HEK293 (cell line): ENCODE measurements at regions not wholly inside any gene's neighbourhood (a gene's known extent, or its start where the extent isn't known, plus 50 kb on each side); places are given as distances from the start of the nearest gene placed in this dataset.
"Not testable (repeated sequence)": the region's sequence is repeated elsewhere in the genome, so short reads cannot be mapped to it uniquely, and the experiment has no call there.

Experiments used
- CTCF ChIA-PET: fragments of 350-600 bp; formaldehyde crosslinking; extraction: SDS; loops from one replicate; lab custom pipeline; 2021; ENCODE audit warnings: antibody characterized with exemption; lab: Yijun Ruan, JAX
- POLR2A ChIA-PET: fragments of 300-600 bp; formaldehyde crosslinking; extraction: SDS; loops from one replicate; lab custom pipeline; 2020; ENCODE audit warnings: antibody characterized with exemption, inconsistent platforms; lab: Yijun Ruan, JAX
- H3K27ac ChIP-seq: fragments of 200-500 bp; sonication (Bioruptor generic); 2 replicates; pipeline ENCODE4 v1.5.1; 2014; ENCODE audit warnings: low read depth, low read length, control low read depth, inconsistent platforms; ENCODE audit errors: extremely low read depth
- H3K36me3 ChIP-seq, 2 experiments: fragments of 200-500 bp in 1 of 2; sonication (Bioruptor generic) in 1 of 2; 1 replicate in 1 of 2; 2 replicates in 1 of 2; pipeline ENCODE4 v1.5.1; 2014 to 2017; ENCODE audit warnings: inconsistent platforms in 2 of 2, low read length in 2 of 2; ENCODE audit not compliant: control insufficient read depth in 2 of 2, insufficient read depth in 1 of 2
- H3K4me1 ChIP-seq: fragments of 200-500 bp; sonication (Bioruptor generic); 2 replicates; pipeline ENCODE4 v1.5.1; 2014; ENCODE audit warnings: mild to moderate bottlenecking, low read length, inconsistent platforms; ENCODE audit not compliant: control insufficient read depth, insufficient read depth
- H3K4me3 ChIP-seq: 2 replicates; pipeline ENCODE4 v1.5.1; 2011; ENCODE audit warnings: low read depth, mild to moderate bottlenecking, control low read depth, low read length, moderate library complexity
- H3K9me3 ChIP-seq: fragments of 200-500 bp; sonication (Bioruptor generic); 2 replicates; pipeline ENCODE4 v1.5.1; 2014; ENCODE audit warnings: low read depth, low read length, inconsistent platforms; ENCODE audit not compliant: control insufficient read depth, insufficient read depth
- GLI4 ChIP-seq: fragments of 450-650 bp; formaldehyde crosslinking; IDR thresholded peaks from 2 replicates; pipeline ENCODE4 v1.5.1; 2016; ENCODE audit warnings: missing biosample characterization, missing genetic modification characterization
- HOXD13 ChIP-seq: sonication (generic); formaldehyde crosslinking; IDR thresholded peaks from 2 replicates; pipeline ENCODE4 v1.8.0; 2022; ENCODE audit warnings: missing genetic modification reagents, borderline replicate concordance
- SCRT1 ChIP-seq: fragments of 450-650 bp; formaldehyde crosslinking; IDR thresholded peaks from 2 replicates; pipeline ENCODE4 v1.5.1; 2016; ENCODE audit warnings: missing biosample characterization, missing genetic modification characterization, borderline replicate concordance
- ZNF140 ChIP-seq: fragments of 450-650 bp; formaldehyde crosslinking; IDR thresholded peaks from 2 replicates; pipeline ENCODE4 v1.5.1; 2016; ENCODE audit warnings: missing biosample characterization, missing genetic modification characterization
- ZNF155 ChIP-seq: fragments of 450-650 bp; formaldehyde crosslinking; IDR thresholded peaks from 2 replicates; pipeline ENCODE4 v1.5.1; 2016; ENCODE audit warnings: missing biosample characterization, missing genetic modification characterization
- ZNF214 ChIP-seq: fragments of 450-650 bp; formaldehyde crosslinking; IDR thresholded peaks from 2 replicates; pipeline ENCODE4 v1.5.1; 2017; ENCODE audit warnings: missing biosample characterization, mild to moderate bottlenecking, missing genetic modification characterization, borderline replicate concordance
- ZNF223 ChIP-seq: fragments of 450-650 bp; formaldehyde crosslinking; IDR thresholded peaks from 2 replicates; pipeline ENCODE4 v1.5.1; 2016; ENCODE audit warnings: missing biosample characterization, missing genetic modification characterization
- ZNF394 ChIP-seq: fragments of 450-650 bp; formaldehyde crosslinking; IDR thresholded peaks from 2 replicates; pipeline ENCODE4 v1.5.1; 2016; ENCODE audit warnings: missing biosample characterization, missing genetic modification characterization, mild to moderate bottlenecking, moderate library complexity, borderline replicate concordance
- ZNF404 ChIP-seq: fragments of 450-650 bp; formaldehyde crosslinking; IDR thresholded peaks from 2 replicates; pipeline ENCODE4 v1.5.1; 2017; ENCODE audit warnings: missing biosample characterization, missing genetic modification characterization
- ZNF426 ChIP-seq: fragments of 450-650 bp; formaldehyde crosslinking; IDR thresholded peaks from 2 replicates; pipeline ENCODE4 v1.5.1; 2017; ENCODE audit warnings: missing biosample characterization, missing genetic modification characterization, mild to moderate bottlenecking, inconsistent platforms, moderate library complexity
- ZNF518A ChIP-seq: fragments of 450-650 bp; formaldehyde crosslinking; conservative IDR thresholded peaks from 2 replicates; pipeline ENCODE4 v1.5.1; 2016; ENCODE audit warnings: low read depth, missing biosample characterization, missing genetic modification characterization
- ZNF558 ChIP-seq: fragments of 450-650 bp; formaldehyde crosslinking; IDR thresholded peaks from 2 replicates; pipeline ENCODE4 v1.5.1; 2016; ENCODE audit warnings: missing biosample characterization, missing genetic modification characterization
- ZNF623 ChIP-seq: fragments of 450-650 bp; formaldehyde crosslinking; IDR thresholded peaks from 2 replicates; pipeline ENCODE4 v1.5.1; 2016; ENCODE audit warnings: missing biosample characterization, missing genetic modification characterization
- TF ChIP-seq, protein P1 (sequence below): fragments of 450-650 bp; formaldehyde crosslinking; conservative IDR thresholded peaks from 2 replicates; pipeline ENCODE4 v1.5.1; 2016; ENCODE audit warnings: low read depth, missing biosample characterization, missing genetic modification characterization
- TF ChIP-seq, protein P2 (sequence below): sonication (generic); formaldehyde crosslinking; IDR thresholded peaks from 2 replicates; pipeline ENCODE4 v1.8.1; 2022; ENCODE audit warnings: mild to moderate bottlenecking, moderate library complexity, missing genetic modification reagents
- TF ChIP-seq, protein P3 (sequence below): fragments of 450-650 bp; formaldehyde crosslinking; IDR thresholded peaks from 2 replicates; pipeline ENCODE4 v1.5.1; 2016; ENCODE audit warnings: missing biosample characterization, missing genetic modification characterization

GRCh38 chr14:78056890-78057289, 113.3 kb upstream of the NRXN3 start:
- H3K9me3 ChIP-seq, H3K4me3 ChIP-seq: not testable (repeated sequence)
- TF ChIP-seq ZNF623 (peak; percentile 25; the same call in 1 of the 2 replicates), ZNF426 (peak; percentile 47), ZNF140 (peak; percentile 35; the same call in 1 of the 2 replicates), ZNF518A (peak; percentile 56), ZNF394 (peak; percentile 54; the same call in 1 of the 2 replicates)
- TF ChIP-seq, protein P1, sequence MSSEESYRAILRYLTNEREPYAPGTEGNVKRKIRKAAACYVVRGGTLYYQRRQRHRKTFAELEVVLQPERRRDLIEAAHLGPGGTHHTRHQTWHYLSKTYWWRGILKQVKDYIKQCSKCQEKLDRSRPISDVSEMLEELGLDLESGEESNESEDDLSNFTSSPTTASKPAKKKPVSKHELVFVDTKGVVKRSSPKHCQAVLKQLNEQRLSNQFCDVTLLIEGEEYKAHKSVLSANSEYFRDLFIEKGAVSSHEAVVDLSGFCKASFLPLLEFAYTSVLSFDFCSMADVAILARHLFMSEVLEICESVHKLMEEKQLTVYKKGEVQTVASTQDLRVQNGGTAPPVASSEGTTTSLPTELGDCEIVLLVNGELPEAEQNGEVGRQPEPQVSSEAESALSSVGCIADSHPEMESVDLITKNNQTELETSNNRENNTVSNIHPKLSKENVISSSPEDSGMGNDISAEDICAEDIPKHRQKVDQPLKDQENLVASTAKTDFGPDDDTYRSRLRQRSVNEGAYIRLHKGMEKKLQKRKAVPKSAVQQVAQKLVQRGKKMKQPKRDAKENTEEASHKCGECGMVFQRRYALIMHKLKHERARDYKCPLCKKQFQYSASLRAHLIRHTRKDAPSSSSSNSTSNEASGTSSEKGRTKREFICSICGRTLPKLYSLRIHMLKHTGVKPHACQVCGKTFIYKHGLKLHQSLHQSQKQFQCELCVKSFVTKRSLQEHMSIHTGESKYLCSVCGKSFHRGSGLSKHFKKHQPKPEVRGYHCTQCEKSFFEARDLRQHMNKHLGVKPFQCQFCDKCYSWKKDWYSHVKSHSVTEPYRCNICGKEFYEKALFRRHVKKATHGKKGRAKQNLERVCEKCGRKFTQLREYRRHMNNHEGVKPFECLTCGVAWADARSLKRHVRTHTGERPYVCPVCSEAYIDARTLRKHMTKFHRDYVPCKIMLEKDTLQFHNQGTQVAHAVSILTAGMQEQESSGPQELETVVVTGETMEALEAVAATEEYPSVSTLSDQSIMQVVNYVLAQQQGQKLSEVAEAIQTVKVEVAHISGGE, result peak; percentile 37; the same call in 1 of the 2 replicates
- TF ChIP-seq, all 188 proteins: peak for 6; not testable (repeated sequence) for 182
- POLR2A ChIA-PET, H3K4me1 ChIP-seq, H3K27ac ChIP-seq, CTCF ChIA-PET, H3K36me3 ChIP-seq: not testable (repeated sequence)

- CTCF ChIA-PET, result no interaction called here
- TF ChIP-seq ZNF223 (tag by site-specific recombination) (no peak), ZNF214 (no peak), ZNF155 (tag by site-specific recombination) (no peak), ZNF558 (tag by site-specific recombination) (no peak), GLI4 (tag by site-specific recombination) (no peak), SCRT1 (tag by site-specific recombination) (no peak)
These were observed 99.8 kb upstream of the NRXN3 start for GRCh38 chr14:78070344-78070743.

DNA sequence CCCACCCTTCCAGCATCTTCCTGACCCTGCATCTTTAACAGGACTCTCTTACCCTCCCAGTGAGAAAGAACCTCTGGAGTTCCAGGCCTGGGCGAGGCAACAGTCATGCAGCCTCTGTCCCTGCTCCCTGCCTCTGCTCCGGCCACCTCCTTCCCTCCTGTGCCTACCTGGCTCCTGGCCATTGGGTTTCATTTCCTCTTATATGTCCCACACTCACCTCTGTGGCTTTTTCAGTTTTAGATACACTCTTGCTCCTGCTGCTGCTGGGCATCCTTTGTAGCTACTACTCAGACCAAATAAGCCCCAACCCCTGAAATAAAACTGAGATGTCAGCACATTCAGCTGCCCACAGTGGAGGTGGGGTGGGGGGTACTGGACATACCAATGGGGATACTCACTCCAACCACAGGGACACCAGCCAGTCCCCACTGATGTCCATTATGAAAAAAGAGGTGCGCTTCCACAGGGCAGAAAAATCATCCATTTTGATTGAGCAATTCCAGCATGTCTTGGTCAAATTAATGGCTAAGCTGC, 99.1 kb upstream of the NRXN3 start:
- ChIA-PET CTCF (interaction anchor here (1.1 kb wide), 1 partner anchor 525 kb away, joined by 4 read pairs; no protein-coding TSS in a partner anchor), POLR2A (no interaction called here)
- no peaks in the 10 kb centered on the region for H3K36me3 ChIP-seq
- no peaks in the 10 kb centered on the region for H3K9me3 ChIP-seq
- no peak overlapping the region for H3K27ac ChIP-seq
- H3K4me3 ChIP-seq, result no peak overlapping the region
- TF ChIP-seq, protein P2, sequence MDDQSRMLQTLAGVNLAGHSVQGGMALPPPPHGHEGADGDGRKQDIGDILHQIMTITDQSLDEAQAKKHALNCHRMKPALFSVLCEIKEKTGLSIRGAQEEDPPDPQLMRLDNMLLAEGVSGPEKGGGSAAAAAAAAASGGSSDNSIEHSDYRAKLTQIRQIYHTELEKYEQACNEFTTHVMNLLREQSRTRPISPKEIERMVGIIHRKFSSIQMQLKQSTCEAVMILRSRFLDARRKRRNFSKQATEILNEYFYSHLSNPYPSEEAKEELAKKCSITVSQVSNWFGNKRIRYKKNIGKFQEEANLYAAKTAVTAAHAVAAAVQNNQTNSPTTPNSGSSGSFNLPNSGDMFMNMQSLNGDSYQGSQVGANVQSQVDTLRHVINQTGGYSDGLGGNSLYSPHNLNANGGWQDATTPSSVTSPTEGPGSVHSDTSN (CRISPR knock-in tag), result no peak
- no peak for TF ChIP-seq HOXD13
- TF ChIP-seq, protein P3, sequence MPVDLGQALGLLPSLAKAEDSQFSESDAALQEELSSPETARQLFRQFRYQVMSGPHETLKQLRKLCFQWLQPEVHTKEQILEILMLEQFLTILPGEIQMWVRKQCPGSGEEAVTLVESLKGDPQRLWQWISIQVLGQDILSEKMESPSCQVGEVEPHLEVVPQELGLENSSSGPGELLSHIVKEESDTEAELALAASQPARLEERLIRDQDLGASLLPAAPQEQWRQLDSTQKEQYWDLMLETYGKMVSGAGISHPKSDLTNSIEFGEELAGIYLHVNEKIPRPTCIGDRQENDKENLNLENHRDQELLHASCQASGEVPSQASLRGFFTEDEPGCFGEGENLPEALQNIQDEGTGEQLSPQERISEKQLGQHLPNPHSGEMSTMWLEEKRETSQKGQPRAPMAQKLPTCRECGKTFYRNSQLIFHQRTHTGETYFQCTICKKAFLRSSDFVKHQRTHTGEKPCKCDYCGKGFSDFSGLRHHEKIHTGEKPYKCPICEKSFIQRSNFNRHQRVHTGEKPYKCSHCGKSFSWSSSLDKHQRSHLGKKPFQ (tag by site-specific recombination), result no peak
- no peak for TF ChIP-seq ZNF404 (tag by site-specific recombination)
- TF ChIP-seq ZNF140, result no peak
- no peaks in the 10 kb centered on the region for H3K4me1 ChIP-seq

More at GRCh38 chr14:78070344-78070743, 99.8 kb upstream of the NRXN3 start:
- Histone ChIP-seq H3K4me3 (no peak overlapping the region), H3K9me3 (no peaks in the 10 kb centered on the region), H3K27ac (no peak overlapping the region), H3K4me1 (no peaks in the 10 kb centered on the region), H3K36me3 (no peaks in the 10 kb centered on the region)
- POLR2A ChIA-PET, result no interaction called here
